K562 (cell line): ENCODE measurements at regions not wholly inside any gene's neighbourhood (a gene's known extent, or its start where the extent isn't known, plus 50 kb on each side); places are given as distances from the start of the nearest gene placed in this dataset.

Experiments used
- CBX5 ChIP-seq: IDR thresholded peaks from 2 replicates; pipeline ENCODE4 v1.6.1; 2014; ENCODE audit warnings: low read depth, borderline replicate concordance
- CTCF ChIP-seq, 3 experiments: IDR thresholded peaks in 2 of 3; conservative IDR thresholded peaks in 1 of 3; 2 replicates each; pipeline ENCODE4 v1.5.1; 2011 to 2012; ENCODE audit warnings: low read length in 3 of 3, mild to moderate bottlenecking in 3 of 3, control low read depth in 2 of 3, improper control_type of control experiment in 1 of 3, inconsistent platforms in 1 of 3, low read depth in 1 of 3, mixed read lengths in 1 of 3, moderate library complexity in 1 of 3; ENCODE audit not compliant: insufficient read depth in 2 of 3
- GTF3C2 ChIP-seq: IDR thresholded peaks from 3 replicates; pipeline ENCODE4 v1.6.1; 2011; ENCODE audit warnings: borderline replicate concordance, mild to moderate bottlenecking, moderate library complexity; ENCODE audit not compliant: insufficient read length; ENCODE audit errors: extremely low read depth
- HOMEZ ChIP-seq: fragments of 250-450 bp; sonication (Bioruptor Pico); IDR thresholded peaks from 2 replicates; pipeline ENCODE4 v1.4.0; 2020; ENCODE audit warnings: mild to moderate bottlenecking, moderate library complexity
- NBN ChIP-seq: fragments of 450-650 bp; IDR thresholded peaks from 2 replicates; pipeline ENCODE4 v1.6.1; 2016; ENCODE audit warnings: low read depth, mild to moderate bottlenecking
- POLR2A ChIP-seq: fragments of 450-650 bp; conservative IDR thresholded peaks from 2 replicates; pipeline ENCODE4 v1.6.1; 2016
- ZBTB9 ChIP-seq: fragments of 450-650 bp; formaldehyde crosslinking; IDR thresholded peaks from 2 replicates; pipeline ENCODE4 v1.4.0; 2020; ENCODE audit warnings: mild to moderate bottlenecking, moderate library complexity
- ZNF217 ChIP-seq: sonication (generic); formaldehyde crosslinking; IDR thresholded peaks from 2 replicates; pipeline ENCODE4 v1.8.0; 2022; ENCODE audit warnings: mild to moderate bottlenecking, missing genetic modification reagents
- ZNF639 ChIP-seq, 2 experiments: fragments of 200-800 bp in 1 of 2; sonication (Bioruptor generic) in 1 of 2; sonication (generic) in 1 of 2; formaldehyde crosslinking in 1 of 2; IDR thresholded peaks in 1 of 2; conservative IDR thresholded peaks in 1 of 2; 2 replicates each; pipeline versions ENCODE4 v1.5.0 to v1.6.1; 2016 to 2020; ENCODE audit warnings: missing compliant biosample characterization in 1 of 2, missing genetic modification characterization in 1 of 2, missing genetic modification reagents in 1 of 2

- TF ChIP-seq CTCF (IDR thresholded peaks at IDR 0.05 in 2 of 3, conservative IDR thresholded peaks at IDR 0.05 in 1 of 3; ENCODE audit: insufficient read depth in 2 of 3, low read depth in 1 of 3, low read length in 3 of 3) = no peak
- no peak for TF ChIP-seq ZBTB9 (CRISPR knock-in tag)
- TF ChIP-seq ZNF217 = no peak
- TF ChIP-seq HOMEZ (CRISPR knock-in tag) = no peak
- no peak for TF ChIP-seq CBX5
- TF ChIP-seq NBN = no peak
- TF ChIP-seq ZNF639 (CRISPR knock-in tag; conservative IDR thresholded peaks at IDR 0.05 in 1 of 2, IDR thresholded peaks at IDR 0.05 in 1 of 2) = no peak
- TF ChIP-seq GTF3C2 = no peak
- TF ChIP-seq POLR2A = no peak
Observed at GRCh38 chr2:17355608-17356329, 162.5 kb downstream of the RAD51AP2 start.
